ENCODE measurements at regions not wholly inside any gene's neighbourhood (a gene's known extent, or its start where the extent isn't known, plus 50 kb on each side); places are given as distances from the start of the nearest gene placed in this dataset.

GRCh38 chr4:106852426-106852825, 183.7 kb downstream of the DKK2 start:
- Histone ChIP-seq H3K27ac (no peak overlapping the region), H3K9me3 (peaks cover 0 to 4% (median 0%) of the 10 kb centered on the region in 12 donors), H3K36me3 (no peaks in the 10 kb centered on the region), H3K27me3 (no peaks in the 10 kb centered on the region), H3K4me1 (no peaks in the 10 kb centered on the region), H3K4me3 (no peak overlapping the region)
- intact Hi-C loops (cut with DNase I), result no loop called here
- no peak for TF ChIP-seq POLR2A (IDR thresholded peaks at IDR 0.05)
- 62 to 73% (median 68%) methylated on average over 1 of the region's 1 CpG for WGBS, 4 donors
- no peak for ATAC-seq
- DNase-seq, result no peak

- intact Hi-C loops (cut with DNase I), result no loop called here
- TF ChIP-seq POLR2A (IDR thresholded peaks at IDR 0.05), result no peak
- peaks cover 0 to 4% (median 0%) of the 10 kb centered on the region in 12 donors for H3K9me3 ChIP-seq
- no peaks in the 10 kb centered on the region for H3K36me3 ChIP-seq
- DNase-seq (no peak), ATAC-seq (no peak)
- no peak overlapping the region for H3K27ac ChIP-seq
- no peaks in the 10 kb centered on the region for H3K4me1 ChIP-seq
- no peak overlapping the region for H3K4me3 ChIP-seq
- H3K27me3 ChIP-seq, result no peaks in the 10 kb centered on the region
- WGBS, 4 donors, result 78 to 87% (median 80%) methylated on average over 1 of the region's 1 CpG
These were observed 184.4 kb downstream of the DKK2 start for GRCh38 chr4:106851726-106852125.

- no peaks in the 10 kb centered on the region for H3K4me1 ChIP-seq
- TF ChIP-seq POLR2A (IDR thresholded peaks at IDR 0.05), result no peak
- TF ChIP-seq CTCF (IDR thresholded peaks at IDR 0.05), result no peak
- no peaks in the 10 kb centered on the region for H3K27me3 ChIP-seq
- WGBS, 4 donors, result 63 to 70% (median 64%) methylated on average over 2 of the region's 2 CpGs
- no peak overlapping the region for H3K27ac ChIP-seq
- intact Hi-C loops (cut with DNase I), result no loop called here
- no peak overlapping the region for H3K4me3 ChIP-seq
- ATAC-seq, result no peak
- no peak for DNase-seq
- peaks cover 0 to 4% (median 0%) of the 10 kb centered on the region in 12 donors for H3K9me3 ChIP-seq
- H3K36me3 ChIP-seq, result no peaks in the 10 kb centered on the region
These were observed 185.4 kb downstream of the DKK2 start for GRCh38 chr4:106850691-106851090.

- ATAC-seq (no peak), DNase-seq (no peak)
- no peak overlapping the region for H3K4me3 ChIP-seq
- H3K4me1 ChIP-seq, result no peaks in the 10 kb centered on the region
- H3K27ac ChIP-seq, result no peak overlapping the region
- no peaks in the 10 kb centered on the region for H3K36me3 ChIP-seq
- peaks cover 0 to 14% (median 0%) of the 10 kb centered on the region in 12 donors for H3K9me3 ChIP-seq
- TF ChIP-seq CTCF (IDR thresholded peaks at IDR 0.05) (no peak), POLR2A (IDR thresholded peaks at IDR 0.05) (no peak)
- intact Hi-C loops (cut with DNase I), result no loop called here
- no peaks in the 10 kb centered on the region for H3K27me3 ChIP-seq
These were observed 200.2 kb downstream of the DKK2 start for GRCh38 chr4:106835919-106836318.

- H3K27me3 ChIP-seq, result no peaks in the 10 kb centered on the region
- DNase-seq (no peak), ATAC-seq (no peak)
- H3K4me1 ChIP-seq, result no peaks in the 10 kb centered on the region
- intact Hi-C loops (cut with DNase I), result no loop called here
- H3K9me3 ChIP-seq, result no peaks in the 10 kb centered on the region
- H3K27ac ChIP-seq, result no peak overlapping the region
- H3K4me3 ChIP-seq, result no peak overlapping the region
- TF ChIP-seq POLR2A (IDR thresholded peaks at IDR 0.05) (no peak), CTCF (IDR thresholded peaks at IDR 0.05) (no peak)
- no peaks in the 10 kb centered on the region for H3K36me3 ChIP-seq
These were observed 205.2 kb downstream of the DKK2 start for GRCh38 chr4:106830879-106831278.
